GM23338 (cell line): ENCODE measurements at regions not wholly inside any gene's neighbourhood (a gene's known extent, or its start where the extent isn't known, plus 50 kb on each side); places are given as distances from the start of the nearest gene placed in this dataset.

Experiments used
- ATAC-seq: fragments of 200-7000 bp; cut with Tn5 transposase; 3 replicates; pipeline ENCODE4 v1.9.1; 2020
- DNase-seq: peaks from one replicate; pipeline ENCODE4 v3.0.0-alpha.2; 2015; ENCODE audit warnings: low spot score
- H2AFZ ChIP-seq: fragments of 200-600 bp; sonication (generic); 2 replicates; pipeline ENCODE4 v1.8.0; 2016; ENCODE audit warnings: antibody characterized with exemption, mild to moderate bottlenecking, moderate library complexity
- H3F3A ChIP-seq: fragments of 200-600 bp; sonication (generic); replicated peaks from 2 replicates; pipeline ENCODE4 v1.8.0; 2017; ENCODE audit warnings: antibody characterized with exemption, mixed run types, low read depth
- H3K27ac ChIP-seq: fragments of 200-600 bp; sonication (generic); 2 replicates; pipeline ENCODE4 v1.6.1; 2016; ENCODE audit warnings: low read depth
- H3K27me3 ChIP-seq: fragments of 200-600 bp; sonication (generic); 2 replicates; pipeline ENCODE4 v1.8.0; 2016; ENCODE audit warnings: mild to moderate bottlenecking, mixed run types, moderate library complexity; ENCODE audit not compliant: insufficient read depth
- H3K36me3 ChIP-seq: fragments of 200-600 bp; sonication (generic); 2 replicates; pipeline ENCODE4 v1.8.0; 2016; ENCODE audit warnings: mild to moderate bottlenecking; ENCODE audit not compliant: insufficient read depth
- H3K4me1 ChIP-seq: fragments of 200-600 bp; sonication (generic); 2 replicates; pipeline ENCODE4 v1.8.0; 2016; ENCODE audit warnings: mild to moderate bottlenecking, moderate library complexity; ENCODE audit not compliant: insufficient read depth
- H3K4me2 ChIP-seq: fragments of 200-600 bp; sonication (generic); 2 replicates; pipeline ENCODE4 v1.7.1; 2017; ENCODE audit warnings: mixed run types
- H3K4me3 ChIP-seq: fragments of 200-600 bp; sonication (generic); 2 replicates; pipeline ENCODE4 v1.6.1; 2016; ENCODE audit warnings: mixed run types
- H3K79me2 ChIP-seq: fragments of 200-600 bp; sonication (generic); replicated peaks from 2 replicates; pipeline ENCODE4 v1.8.0; 2017; ENCODE audit warnings: mild to moderate bottlenecking; ENCODE audit not compliant: insufficient read depth
- H3K9me2 ChIP-seq: fragments of 200-600 bp; sonication (generic); 2 replicates; pipeline ENCODE4 v1.8.0; 2017; ENCODE audit not compliant: insufficient read depth
- H4K20me1 ChIP-seq: fragments of 200-600 bp; sonication (generic); replicated peaks from 2 replicates; pipeline ENCODE4 v1.8.0; 2017; ENCODE audit warnings: mild to moderate bottlenecking; ENCODE audit not compliant: insufficient read depth
- H3K27ac Mint-ChIP-seq: 2 replicates; pipeline ENCODE4 v1.8.0; 2020; ENCODE audit warnings: inconsistent platforms, mild to moderate bottlenecking, moderate library complexity, mixed read lengths
- H3K27me3 Mint-ChIP-seq: 3 replicates; pipeline ENCODE4 v1.8.0; 2022; ENCODE audit warnings: low read depth, mild to moderate bottlenecking, moderate library complexity, mixed read lengths, inconsistent platforms; ENCODE audit not compliant: insufficient read depth, poor library complexity
- H3K36me3 Mint-ChIP-seq: 3 replicates; pipeline ENCODE4 v1.8.0; 2021; ENCODE audit warnings: low read depth, mild to moderate bottlenecking, inconsistent platforms, moderate library complexity, mixed read lengths
- H3K4me1 Mint-ChIP-seq: 3 replicates; pipeline ENCODE4 v1.8.0; 2020; ENCODE audit warnings: mild to moderate bottlenecking, inconsistent platforms, mixed read lengths
- H3K4me3 Mint-ChIP-seq: 3 replicates; pipeline ENCODE4 v1.8.0; 2021; ENCODE audit warnings: moderate library complexity, mild to moderate bottlenecking, inconsistent platforms, mixed read lengths
- H3K9me3 Mint-ChIP-seq: 3 replicates; pipeline ENCODE4 v1.8.0; 2020; ENCODE audit warnings: moderate library complexity, mild to moderate bottlenecking, inconsistent platforms, mixed read lengths
- EZH2 ChIP-seq: fragments of 200-600 bp; sonication (generic); IDR thresholded peaks from one replicate; pipeline ENCODE4 v1.8.0; 2017; ENCODE audit warnings: antibody characterized with exemption, mild to moderate bottlenecking, low read depth; ENCODE audit not compliant: unreplicated experiment
- NANOG ChIP-seq: IDR thresholded peaks from 2 replicates; pipeline ENCODE4 v1.6.1; 2016; ENCODE audit warnings: antibody characterized with exemption, borderline replicate concordance
- POLR2AphosphoS5 ChIP-seq: IDR thresholded peaks from 2 replicates; pipeline ENCODE4 v1.6.1; 2016; ENCODE audit warnings: antibody characterized with exemption, low read depth
- REST ChIP-seq: IDR thresholded peaks from one replicate; pipeline ENCODE4 v1.6.1; 2018; ENCODE audit warnings: antibody characterized with exemption; ENCODE audit not compliant: unreplicated experiment
- STAT1 ChIP-seq: IDR thresholded peaks from one replicate; pipeline ENCODE4 v1.6.1; 2016; ENCODE audit warnings: antibody characterized with exemption; ENCODE audit not compliant: unreplicated experiment
- ZNF114 ChIP-seq: fragments of 250-450 bp; sonication (Bioruptor Pico); IDR thresholded peaks from 2 replicates; pipeline ENCODE4 v1.5.0; 2020; ENCODE audit warnings: mild to moderate bottlenecking, moderate library complexity
- ZNF331 ChIP-seq: fragments of 250-450 bp; sonication (Bioruptor Pico); IDR thresholded peaks from 2 replicates; pipeline ENCODE4 v1.5.0; 2020; ENCODE audit warnings: low read depth, mild to moderate bottlenecking, moderate library complexity
- TF ChIP-seq, protein P1 (sequence below): fragments of 250-450 bp; sonication (Bioruptor Pico); IDR thresholded peaks from 2 replicates; pipeline ENCODE4 v1.5.0; 2020; ENCODE audit warnings: mild to moderate bottlenecking, moderate library complexity
- TF ChIP-seq, protein P2 (sequence below): IDR thresholded peaks from 2 replicates; pipeline ENCODE4 v1.6.1; 2016; ENCODE audit warnings: antibody characterized with exemption

DNA sequence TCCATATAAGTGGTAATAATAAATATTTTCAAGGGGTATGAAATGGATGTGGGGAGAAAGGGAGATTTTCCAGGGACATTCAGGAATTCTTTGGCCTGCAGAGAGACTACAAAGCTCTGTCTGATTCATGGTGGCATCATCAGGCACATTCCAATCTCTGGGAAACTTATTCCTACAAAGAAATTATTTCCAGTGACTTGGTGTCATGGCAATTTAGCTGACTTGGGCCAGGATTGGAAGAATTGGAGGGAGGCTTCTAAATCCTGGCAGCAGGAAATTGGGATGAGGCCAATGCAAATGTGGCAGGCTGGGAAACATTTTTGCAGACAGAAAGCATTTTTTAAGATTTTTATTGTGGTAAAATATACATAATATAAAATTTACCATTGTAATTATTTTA is 204.6 kb downstream of the RTL9 start:
- Histone ChIP-seq H3K27ac (no peak overlapping the region), H3K36me3 (no peaks in the 10 kb centered on the region), H4K20me1 (no peaks in the 10 kb centered on the region), H2AFZ (no peak overlapping the region), H3K4me2 (no peak overlapping the region), H3K4me1 (no peaks in the 10 kb centered on the region), H3K4me3 (no peak overlapping the region), H3F3A (no peaks in the 10 kb centered on the region), H3K27me3 (no peaks in the 10 kb centered on the region), H3K79me2 (no peaks in the 10 kb centered on the region), H3K9me2 (no peaks in the 10 kb centered on the region)
- TF ChIP-seq REST (no peak), NANOG (no peak), EZH2 (no peak), STAT1 (no peak), POLR2AphosphoS5 (no peak), ZNF114 (no peak), ZNF331 (CRISPR knock-in tag) (no peak)
- TF ChIP-seq, protein P1, sequence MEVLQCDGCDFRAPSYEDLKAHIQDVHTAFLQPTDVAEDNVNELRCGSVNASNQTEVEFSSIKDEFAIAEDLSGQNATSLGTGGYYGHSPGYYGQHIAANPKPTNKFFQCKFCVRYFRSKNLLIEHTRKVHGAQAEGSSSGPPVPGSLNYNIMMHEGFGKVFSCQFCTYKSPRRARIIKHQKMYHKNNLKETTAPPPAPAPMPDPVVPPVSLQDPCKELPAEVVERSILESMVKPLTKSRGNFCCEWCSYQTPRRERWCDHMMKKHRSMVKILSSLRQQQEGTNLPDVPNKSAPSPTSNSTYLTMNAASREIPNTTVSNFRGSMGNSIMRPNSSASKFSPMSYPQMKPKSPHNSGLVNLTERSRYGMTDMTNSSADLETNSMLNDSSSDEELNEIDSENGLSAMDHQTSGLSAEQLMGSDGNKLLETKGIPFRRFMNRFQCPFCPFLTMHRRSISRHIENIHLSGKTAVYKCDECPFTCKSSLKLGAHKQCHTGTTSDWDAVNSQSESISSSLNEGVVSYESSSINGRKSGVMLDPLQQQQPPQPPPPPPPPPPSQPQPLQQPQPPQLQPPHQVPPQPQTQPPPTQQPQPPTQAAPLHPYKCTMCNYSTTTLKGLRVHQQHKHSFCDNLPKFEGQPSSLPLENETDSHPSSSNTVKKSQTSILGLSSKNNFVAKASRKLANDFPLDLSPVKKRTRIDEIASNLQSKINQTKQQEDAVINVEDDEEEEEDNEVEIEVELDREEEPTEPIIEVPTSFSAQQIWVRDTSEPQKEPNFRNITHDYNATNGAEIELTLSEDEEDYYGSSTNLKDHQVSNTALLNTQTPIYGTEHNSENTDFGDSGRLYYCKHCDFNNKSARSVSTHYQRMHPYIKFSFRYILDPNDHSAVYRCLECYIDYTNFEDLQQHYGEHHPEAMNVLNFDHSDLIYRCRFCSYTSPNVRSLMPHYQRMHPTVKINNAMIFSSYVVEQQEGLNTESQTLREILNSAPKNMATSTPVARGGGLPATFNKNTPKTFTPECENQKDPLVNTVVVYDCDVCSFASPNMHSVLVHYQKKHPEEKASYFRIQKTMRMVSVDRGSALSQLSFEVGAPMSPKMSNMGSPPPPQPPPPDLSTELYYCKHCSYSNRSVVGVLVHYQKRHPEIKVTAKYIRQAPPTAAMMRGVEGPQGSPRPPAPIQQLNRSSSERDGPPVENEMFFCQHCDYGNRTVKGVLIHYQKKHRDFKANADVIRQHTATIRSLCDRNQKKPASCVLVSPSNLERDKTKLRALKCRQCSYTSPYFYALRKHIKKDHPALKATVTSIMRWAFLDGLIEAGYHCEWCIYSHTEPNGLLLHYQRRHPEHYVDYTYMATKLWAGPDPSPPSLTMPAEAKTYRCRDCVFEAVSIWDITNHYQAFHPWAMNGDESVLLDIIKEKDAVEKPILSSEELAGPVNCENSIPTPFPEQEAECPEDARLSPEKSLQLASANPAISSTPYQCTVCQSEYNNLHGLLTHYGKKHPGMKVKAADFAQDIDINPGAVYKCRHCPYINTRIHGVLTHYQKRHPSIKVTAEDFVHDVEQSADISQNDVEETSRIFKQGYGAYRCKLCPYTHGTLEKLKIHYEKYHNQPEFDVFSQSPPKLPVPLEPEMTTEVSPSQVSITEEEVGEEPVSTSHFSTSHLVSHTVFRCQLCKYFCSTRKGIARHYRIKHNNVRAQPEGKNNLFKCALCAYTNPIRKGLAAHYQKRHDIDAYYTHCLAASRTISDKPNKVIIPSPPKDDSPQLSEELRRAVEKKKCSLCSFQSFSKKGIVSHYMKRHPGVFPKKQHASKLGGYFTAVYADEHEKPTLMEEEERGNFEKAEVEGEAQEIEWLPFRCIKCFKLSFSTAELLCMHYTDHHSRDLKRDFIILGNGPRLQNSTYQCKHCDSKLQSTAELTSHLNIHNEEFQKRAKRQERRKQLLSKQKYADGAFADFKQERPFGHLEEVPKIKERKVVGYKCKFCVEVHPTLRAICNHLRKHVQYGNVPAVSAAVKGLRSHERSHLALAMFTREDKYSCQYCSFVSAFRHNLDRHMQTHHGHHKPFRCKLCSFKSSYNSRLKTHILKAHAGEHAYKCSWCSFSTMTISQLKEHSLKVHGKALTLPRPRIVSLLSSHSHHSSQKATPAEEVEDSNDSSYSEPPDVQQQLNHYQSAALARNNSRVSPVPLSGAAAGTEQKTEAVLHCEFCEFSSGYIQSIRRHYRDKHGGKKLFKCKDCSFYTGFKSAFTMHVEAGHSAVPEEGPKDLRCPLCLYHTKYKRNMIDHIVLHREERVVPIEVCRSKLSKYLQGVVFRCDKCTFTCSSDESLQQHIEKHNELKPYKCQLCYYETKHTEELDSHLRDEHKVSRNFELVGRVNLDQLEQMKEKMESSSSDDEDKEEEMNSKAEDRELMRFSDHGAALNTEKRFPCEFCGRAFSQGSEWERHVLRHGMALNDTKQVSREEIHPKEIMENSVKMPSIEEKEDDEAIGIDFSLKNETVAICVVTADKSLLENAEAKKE (CRISPR knock-in tag): no peak
- TF ChIP-seq, protein P2, sequence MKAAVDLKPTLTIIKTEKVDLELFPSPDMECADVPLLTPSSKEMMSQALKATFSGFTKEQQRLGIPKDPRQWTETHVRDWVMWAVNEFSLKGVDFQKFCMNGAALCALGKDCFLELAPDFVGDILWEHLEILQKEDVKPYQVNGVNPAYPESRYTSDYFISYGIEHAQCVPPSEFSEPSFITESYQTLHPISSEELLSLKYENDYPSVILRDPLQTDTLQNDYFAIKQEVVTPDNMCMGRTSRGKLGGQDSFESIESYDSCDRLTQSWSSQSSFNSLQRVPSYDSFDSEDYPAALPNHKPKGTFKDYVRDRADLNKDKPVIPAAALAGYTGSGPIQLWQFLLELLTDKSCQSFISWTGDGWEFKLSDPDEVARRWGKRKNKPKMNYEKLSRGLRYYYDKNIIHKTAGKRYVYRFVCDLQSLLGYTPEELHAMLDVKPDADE: no peak
- Mint-ChIP-seq H3K9me3 (peaks cover 10% of the 10 kb centered on the region), H3K4me3 (no peak overlapping the region), H3K4me1 (no peaks in the 10 kb centered on the region), H3K36me3 (no peaks in the 10 kb centered on the region), H3K27me3 (no peaks in the 10 kb centered on the region), H3K27ac (no peak overlapping the region)
- no peak for ATAC-seq
- no peak for DNase-seq
